Esophagus muscularis mucosa (tissue), 4 donors: ENCODE measurements at regions not wholly inside any gene's neighbourhood (a gene's known extent, or its start where the extent isn't known, plus 50 kb on each side); places are given as distances from the start of the nearest gene placed in this dataset.

Experiments
- DNase-seq: peaks from one replicate; pipeline ENCODE4 v3.0.0-alpha.2; 2017; ENCODE audit errors: extremely low spot score
- H3K27ac ChIP-seq, 4 donors: fragments of 200-600 bp; sonication (generic); replicated peaks in 1 of 4; 1 replicate in 3 of 4; 2 replicates in 1 of 4; pipeline ENCODE4 v1.5.1; 2016 to 2019; ENCODE audit warnings: mild to moderate bottlenecking in 1 of 4
- H3K27me3 ChIP-seq, 4 donors: fragments of 200-600 bp; sonication (generic); one replicate each; pipeline versions ENCODE4 v1.5.1 to v1.6.0; 2016 to 2019
- H3K36me3 ChIP-seq, 4 donors: fragments of 200-600 bp; sonication (generic); one replicate each; pipeline ENCODE4 v1.5.1; 2016 to 2019
- H3K4me1 ChIP-seq, 4 donors: fragments of 200-600 bp; sonication (generic); one replicate each; pipeline ENCODE4 v1.5.1; 2016 to 2019
- H3K4me3 ChIP-seq, 4 donors: fragments of 200-600 bp; sonication (generic); 1 replicate in 2 of 4; 2 replicates in 2 of 4; pipeline ENCODE4 v1.5.1; 2016 to 2019; ENCODE audit warnings: mild to moderate bottlenecking in 4 of 4, moderate library complexity in 1 of 4
- H3K9me3 ChIP-seq, 4 donors: fragments of 200-600 bp; sonication (generic); 1 replicate in 3 of 4; 2 replicates in 1 of 4; pipeline ENCODE4 v1.5.1; 2016 to 2019
- CTCF ChIP-seq, 3 experiments: fragments of 200-600 bp in 2 of 3; fragments of 450-650 bp in 1 of 3; sonication (generic) in 2 of 3; IDR thresholded peaks; one replicate each; pipeline ENCODE4 v1.5.1; 2017 to 2019; ENCODE audit warnings: antibody characterized with exemption in 3 of 3, mild to moderate bottlenecking in 2 of 3, moderate library complexity in 1 of 3
- EP300 ChIP-seq: sonication (generic); formaldehyde crosslinking; IDR thresholded peaks from one replicate; pipeline ENCODE4 v1.6.1; 2017; ENCODE audit warnings: antibody characterized with exemption
- POLR2A ChIP-seq: fragments of 450-650 bp; IDR thresholded peaks from one replicate; pipeline ENCODE4 v1.6.1; 2017; ENCODE audit warnings: antibody characterized with exemption, moderate library complexity, mild to moderate bottlenecking, low read depth
- POLR2AphosphoS5 ChIP-seq, 2 donors: sonication (generic); formaldehyde crosslinking; IDR thresholded peaks; one replicate each; pipeline ENCODE4 v1.6.1; 2017; ENCODE audit warnings: antibody characterized with exemption in 2 of 2
- WGBS: methylation state at CpG from one replicate; pipeline ENCODE4 v1.1.5; 2018; 5-methylcytosine and 5-hydroxymethylcytosine counted together
- intact Hi-C: fragments of 100-400 bp; cut with DNase I; formaldehyde crosslinking; loops from one replicate; pipeline ENCODE4 v1.15.1; 2023

- Histone ChIP-seq H3K9me3 (peaks cover 0 to 3% (median 0%) of the 10 kb centered on the region in 4 donors), H3K36me3 (no peaks in the 10 kb centered on the region), H3K27me3 (no peaks in the 10 kb centered on the region), H3K4me1 (no peaks in the 10 kb centered on the region), H3K4me3 (no peak overlapping the region), H3K27ac (no peak overlapping the region)
- WGBS = 90% methylated on average over 1 of the region's 2 CpGs
- DNase-seq = no peak
- intact Hi-C loops = no loop called here
- TF ChIP-seq POLR2AphosphoS5 (IDR thresholded peaks at IDR 0.05) (no peak), POLR2A (no peak), EP300 (no peak), CTCF (IDR thresholded peaks at IDR 0.05) (no peak)
Measured at GRCh38 chr2:53217250-53217649, 550.4 kb upstream of the CHAC2 start.

GRCh38 chr2:53216805-53217204 lies 550.8 kb upstream of the CHAC2 start:
- DNase-seq = no peak
- intact Hi-C loops = no loop called here
- no peaks in the 10 kb centered on the region for H3K27me3 ChIP-seq
- H3K9me3 ChIP-seq = peaks cover 0 to 3% (median 0%) of the 10 kb centered on the region in 4 donors
- no peak overlapping the region for H3K4me3 ChIP-seq
- no peaks in the 10 kb centered on the region for H3K36me3 ChIP-seq
- no peaks in the 10 kb centered on the region for H3K4me1 ChIP-seq
- H3K27ac ChIP-seq = no peak overlapping the region
- TF ChIP-seq EP300 = no peak
- no peak for TF ChIP-seq POLR2A
- no peak for TF ChIP-seq CTCF (IDR thresholded peaks at IDR 0.05)

- peaks cover 0 to 3% (median 0%) of the 10 kb centered on the region in 4 donors for H3K9me3 ChIP-seq
- no peaks in the 10 kb centered on the region for H3K27me3 ChIP-seq
- no peak overlapping the region for H3K4me3 ChIP-seq
- peaks cover 0 to 5% (median 4%) of the 10 kb centered on the region in 4 donors for H3K4me1 ChIP-seq
- no peak overlapping the region for H3K27ac ChIP-seq
- intact Hi-C loops = no loop called here
- 100% methylated on average over 1 of the region's 1 CpG for WGBS
- H3K36me3 ChIP-seq = no peaks in the 10 kb centered on the region
- no peak for TF ChIP-seq POLR2AphosphoS5 (IDR thresholded peaks at IDR 0.05)
- TF ChIP-seq CTCF (IDR thresholded peaks at IDR 0.05) = no peak
- TF ChIP-seq POLR2A = no peak
- no peak for TF ChIP-seq EP300
- no peak for DNase-seq
Measured at GRCh38 chr2:53212576-53212975, 555.0 kb upstream of the CHAC2 start.

GRCh38 chr2:53211201-53211774 lies 556.3 kb upstream of the CHAC2 start:
- Histone ChIP-seq H3K27me3 (no peaks in the 10 kb centered on the region), H3K27ac (no peak overlapping the region), H3K36me3 (no peaks in the 10 kb centered on the region), H3K4me1 (peaks cover 0 to 5% (median 4%) of the 10 kb centered on the region in 4 donors), H3K4me3 (no peak overlapping the region), H3K9me3 (peaks cover 0 to 3% (median 0%) of the 10 kb centered on the region in 4 donors)
- intact Hi-C loops = no loop called here
- DNase-seq = no peak
- no peak for TF ChIP-seq POLR2AphosphoS5 (IDR thresholded peaks at IDR 0.05)
- no peak for TF ChIP-seq CTCF (IDR thresholded peaks at IDR 0.05)
- TF ChIP-seq POLR2A = no peak
- TF ChIP-seq EP300 = no peak
- WGBS = 79% methylated on average over 2 of the region's 2 CpGs

- H3K27ac ChIP-seq = no peak overlapping the region
- no peak for DNase-seq
- H3K27me3 ChIP-seq = no peaks in the 10 kb centered on the region
- intact Hi-C loops = no loop called here
- peaks cover 0 to 5% (median 4%) of the 10 kb centered on the region in 4 donors for H3K4me1 ChIP-seq
- TF ChIP-seq EP300 (no peak), POLR2AphosphoS5 (IDR thresholded peaks at IDR 0.05) (no peak), CTCF (IDR thresholded peaks at IDR 0.05) (no peak), POLR2A (no peak)
- H3K9me3 ChIP-seq = peaks cover 0 to 1% (median 0%) of the 10 kb centered on the region in 4 donors
- WGBS = 61% methylated on average over 3 of the region's 3 CpGs
- no peaks in the 10 kb centered on the region for H3K36me3 ChIP-seq
- H3K4me3 ChIP-seq = no peak overlapping the region
Measured at GRCh38 chr2:53210538-53210937, 557.1 kb upstream of the CHAC2 start.
